Kidney tubule cell (primary cell): ENCODE measurements at regions not wholly inside any gene's neighbourhood (a gene's known extent, or its start where the extent isn't known, plus 50 kb on each side); places are given as distances from the start of the nearest gene placed in this dataset.
"Not testable (repeated sequence)": the region's sequence is repeated elsewhere in the genome, so short reads cannot be mapped to it uniquely, and the experiment has no call there.

Source experiments
- DNase-seq: peaks from one replicate; pipeline ENCODE4 v3.0.0-alpha.2; 2018; ENCODE audit warnings: low spot score

DNA sequence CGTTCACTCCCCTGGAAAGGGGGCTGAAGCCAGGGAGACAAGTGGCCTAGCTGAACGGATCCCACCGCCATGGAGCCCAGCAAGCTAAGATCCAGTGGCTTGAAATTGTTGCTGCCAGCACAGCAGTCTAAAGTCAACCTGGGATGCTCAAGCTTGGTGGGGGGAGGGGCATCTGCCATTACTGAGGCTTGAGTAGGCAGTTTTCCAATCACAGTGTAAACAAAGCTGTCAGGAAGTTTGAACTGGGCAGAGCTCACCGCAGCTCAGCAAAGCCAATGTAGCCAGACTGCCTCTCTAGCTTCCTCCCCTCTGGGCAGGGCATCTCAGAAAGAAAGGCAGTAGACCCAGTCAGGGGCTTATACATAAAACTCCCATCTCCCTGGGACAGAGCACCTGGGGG is 470.0 kb upstream of the DIAPH2 start:
- not testable (repeated sequence) for DNase-seq

- DNase-seq = no peak
These were observed 460.4 kb upstream of the DIAPH2 start for GRCh38 chrX:96224279-96224678.

DNA sequence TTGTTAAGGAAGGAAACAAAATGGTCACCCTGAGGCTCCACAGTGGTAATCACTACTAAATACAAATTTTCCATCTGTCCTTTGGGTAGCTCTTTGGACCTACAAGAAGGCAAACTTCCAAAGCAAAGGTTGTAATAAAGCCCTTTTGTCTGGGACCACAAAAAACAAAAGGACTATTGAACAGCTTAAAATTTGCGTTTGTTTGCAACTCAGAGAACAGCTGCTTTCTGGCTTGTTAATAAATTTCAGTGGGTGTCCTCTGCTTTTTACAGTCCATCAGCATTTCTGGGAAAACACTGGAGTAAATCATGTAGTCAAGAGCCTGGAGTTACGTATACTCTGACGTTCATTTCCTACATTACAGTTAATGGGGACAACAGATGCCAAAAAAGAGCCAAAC is 439.7 kb upstream of the DIAPH2 start:
- no peak for DNase-seq

GRCh38 chrX:96246436-96246835 is 438.2 kb upstream of the DIAPH2 start:
- DNase-seq = no peak
